ENCODE measurements at regions not wholly inside any gene's neighbourhood (a gene's known extent, or its start where the extent isn't known, plus 50 kb on each side); places are given as distances from the start of the nearest gene placed in this dataset.

DNA sequence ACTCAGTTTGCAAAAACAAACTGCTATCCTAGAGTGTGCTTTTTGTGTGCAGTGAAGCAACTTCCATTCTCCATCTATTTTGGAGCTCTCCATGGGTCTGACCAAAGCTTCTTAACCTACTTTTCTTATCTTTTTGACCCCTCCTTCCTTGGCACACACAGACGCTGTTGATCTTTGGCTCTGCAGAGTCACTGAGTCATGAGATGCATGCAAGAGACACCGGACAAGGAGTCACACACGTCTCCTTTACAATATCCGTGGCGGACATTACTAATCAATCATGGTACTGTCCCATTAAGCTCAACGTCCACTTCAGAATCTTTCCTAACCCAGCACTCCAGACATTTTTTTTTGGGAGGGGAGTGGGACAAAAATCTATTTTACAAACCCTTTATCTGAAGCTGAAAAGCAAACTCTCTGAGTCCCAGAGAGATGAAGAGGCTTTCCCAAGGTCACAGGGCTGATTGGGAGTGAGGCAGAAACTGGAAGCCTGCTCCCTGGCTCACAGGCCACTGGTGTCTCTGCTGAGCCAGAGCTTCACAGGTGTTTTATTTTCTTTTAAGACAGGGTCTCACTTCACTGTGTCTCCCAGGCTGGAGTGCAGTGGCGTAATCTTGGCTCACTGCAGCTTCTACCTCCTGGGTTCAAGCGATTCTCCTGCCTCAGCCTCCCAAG, 165.8 kb upstream of the SYT13 start:
- H3K27ac ChIP-seq (ENCODE audit: low read length) = no peak overlapping the region
- H3K4me1 ChIP-seq (ENCODE audit: insufficient read depth, low read length) = no peaks in the 10 kb centered on the region
- H3K79me2 ChIP-seq (ENCODE audit: insufficient read depth, low read length) = no peaks in the 10 kb centered on the region
- H3K9ac ChIP-seq (ENCODE audit: low read depth, low read length) = no peak overlapping the region
- ATAC-seq (ENCODE audit: insufficient read depth, low read depth) (no peak), DNase-seq (no peak)
- no peak overlapping the region for H3K4me3 ChIP-seq (ENCODE audit: low read depth in 1 of 2, low read length in 2 of 2)
- H3K4me2 ChIP-seq (ENCODE audit: insufficient read depth, low read length) = no peak overlapping the region
- H3K36me3 ChIP-seq (ENCODE audit: insufficient read depth, low read length) = no peaks in the 10 kb centered on the region
- H3K9me3 ChIP-seq (ENCODE audit: insufficient read depth, low read length, severe bottlenecking) = no peaks in the 10 kb centered on the region
- no peak overlapping the region for H2AFZ ChIP-seq (ENCODE audit: low read depth, low read length)
- no peak for TF ChIP-seq EZH2 (IDR thresholded peaks at IDR 0.05; ENCODE audit: borderline replicate concordance, low read depth, low read length, severe bottlenecking)
- H4K20me1 ChIP-seq (ENCODE audit: insufficient read depth, low read length) = no peaks in the 10 kb centered on the region
- peaks cover 3% of the 10 kb centered on the region for H3K27me3 ChIP-seq (ENCODE audit: insufficient read depth, low read length, poor library complexity)

DNA sequence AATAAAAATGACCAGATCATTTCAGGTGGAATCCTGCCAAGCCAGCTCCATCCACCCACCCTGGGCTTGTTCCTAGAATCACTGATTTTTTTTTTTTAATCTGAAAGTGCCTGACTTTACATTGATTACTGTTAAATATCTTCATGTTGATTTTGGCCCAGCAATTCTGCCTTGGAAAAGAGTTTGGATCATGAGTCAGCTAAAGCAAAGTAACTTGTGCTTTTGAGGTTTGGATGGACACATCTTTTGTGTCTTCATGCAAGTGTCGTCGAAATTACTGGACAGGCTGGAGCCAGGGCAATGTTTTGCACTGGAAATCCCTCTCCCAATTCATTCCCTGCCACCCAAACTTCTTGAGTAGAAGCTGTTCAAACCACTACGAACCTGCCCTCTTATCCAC, 164.0 kb upstream of the SYT13 start:
- TF ChIP-seq, protein P1, sequence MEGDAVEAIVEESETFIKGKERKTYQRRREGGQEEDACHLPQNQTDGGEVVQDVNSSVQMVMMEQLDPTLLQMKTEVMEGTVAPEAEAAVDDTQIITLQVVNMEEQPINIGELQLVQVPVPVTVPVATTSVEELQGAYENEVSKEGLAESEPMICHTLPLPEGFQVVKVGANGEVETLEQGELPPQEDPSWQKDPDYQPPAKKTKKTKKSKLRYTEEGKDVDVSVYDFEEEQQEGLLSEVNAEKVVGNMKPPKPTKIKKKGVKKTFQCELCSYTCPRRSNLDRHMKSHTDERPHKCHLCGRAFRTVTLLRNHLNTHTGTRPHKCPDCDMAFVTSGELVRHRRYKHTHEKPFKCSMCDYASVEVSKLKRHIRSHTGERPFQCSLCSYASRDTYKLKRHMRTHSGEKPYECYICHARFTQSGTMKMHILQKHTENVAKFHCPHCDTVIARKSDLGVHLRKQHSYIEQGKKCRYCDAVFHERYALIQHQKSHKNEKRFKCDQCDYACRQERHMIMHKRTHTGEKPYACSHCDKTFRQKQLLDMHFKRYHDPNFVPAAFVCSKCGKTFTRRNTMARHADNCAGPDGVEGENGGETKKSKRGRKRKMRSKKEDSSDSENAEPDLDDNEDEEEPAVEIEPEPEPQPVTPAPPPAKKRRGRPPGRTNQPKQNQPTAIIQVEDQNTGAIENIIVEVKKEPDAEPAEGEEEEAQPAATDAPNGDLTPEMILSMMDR (IDR thresholded peaks at IDR 0.05; ENCODE audit: borderline replicate concordance, extremely low read depth, low read length, poor library complexity, severe bottlenecking) = no peak
- TF ChIP-seq EZH2 (IDR thresholded peaks at IDR 0.05; ENCODE audit: borderline replicate concordance, low read depth, low read length, severe bottlenecking) = no peak
- Histone ChIP-seq H3K9ac (ENCODE audit: low read depth, low read length) (no peak overlapping the region), H4K20me1 (ENCODE audit: insufficient read depth, low read length) (no peaks in the 10 kb centered on the region), H3K36me3 (ENCODE audit: insufficient read depth, low read length) (no peaks in the 10 kb centered on the region), H3K4me1 (ENCODE audit: insufficient read depth, low read length) (no peaks in the 10 kb centered on the region), H3K9me3 (ENCODE audit: insufficient read depth, low read length, severe bottlenecking) (no peaks in the 10 kb centered on the region), H3K4me2 (ENCODE audit: insufficient read depth, low read length) (no peak overlapping the region), H3K27ac (ENCODE audit: low read length) (no peak overlapping the region), H3K27me3 (ENCODE audit: insufficient read depth, low read length, poor library complexity) (peaks cover 3% of the 10 kb centered on the region), H3K4me3 (ENCODE audit: low read depth in 1 of 2, low read length in 2 of 2) (no peak overlapping the region), H3K79me2 (ENCODE audit: insufficient read depth, low read length) (no peaks in the 10 kb centered on the region), H2AFZ (ENCODE audit: low read depth, low read length) (no peak overlapping the region)
- ATAC-seq (ENCODE audit: insufficient read depth, low read depth) (no peak), DNase-seq (no peak)

DNA sequence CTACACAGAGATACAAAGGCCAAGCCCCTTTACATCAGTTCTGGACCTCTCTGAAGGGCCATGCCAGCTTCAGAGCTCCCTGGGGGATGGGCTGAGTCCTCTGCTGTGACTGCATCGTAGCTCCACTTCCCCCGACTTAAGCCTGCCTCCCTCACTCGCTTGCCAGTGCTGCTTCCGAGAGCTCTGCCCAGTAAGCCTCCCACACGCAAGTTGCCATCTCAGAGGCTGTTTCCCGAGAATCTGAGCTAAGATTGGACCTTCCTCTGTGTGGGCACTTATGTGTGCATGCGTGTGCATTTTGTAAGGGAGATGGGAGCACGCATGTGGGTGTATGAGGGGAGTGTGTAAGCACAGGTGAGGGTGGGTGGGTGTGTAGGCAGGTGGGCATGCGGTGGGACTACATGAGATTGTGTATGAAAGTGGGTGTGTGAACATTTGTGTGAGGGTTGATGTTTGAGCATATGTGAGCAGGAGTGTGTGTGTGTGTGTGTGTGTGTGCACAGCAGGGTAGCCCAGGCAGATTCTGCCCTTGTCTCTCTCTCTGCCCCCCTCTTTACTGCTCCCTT, 163.0 kb upstream of the SYT13 start:
- H2AFZ ChIP-seq (ENCODE audit: low read depth, low read length) = no peak overlapping the region
- H3K4me2 ChIP-seq (ENCODE audit: insufficient read depth, low read length) = no peak overlapping the region
- H3K27ac ChIP-seq (ENCODE audit: low read length) = no peak overlapping the region
- ATAC-seq (ENCODE audit: insufficient read depth, low read depth) (no peak), DNase-seq (no peak)
- no peaks in the 10 kb centered on the region for H3K4me1 ChIP-seq (ENCODE audit: insufficient read depth, low read length)
- no peaks in the 10 kb centered on the region for H3K36me3 ChIP-seq (ENCODE audit: insufficient read depth, low read length)
- no peaks in the 10 kb centered on the region for H3K79me2 ChIP-seq (ENCODE audit: insufficient read depth, low read length)
- H3K4me3 ChIP-seq (ENCODE audit: low read depth in 1 of 2, low read length in 2 of 2) = no peak overlapping the region
- no peaks in the 10 kb centered on the region for H3K9me3 ChIP-seq (ENCODE audit: insufficient read depth, low read length, severe bottlenecking)
- no peaks in the 10 kb centered on the region for H4K20me1 ChIP-seq (ENCODE audit: insufficient read depth, low read length)
- H3K9ac ChIP-seq (ENCODE audit: low read depth, low read length) = no peak overlapping the region
- H3K27me3 ChIP-seq (ENCODE audit: insufficient read depth, low read length, poor library complexity) = peaks cover 3% of the 10 kb centered on the region
- TF ChIP-seq, protein P1 (IDR thresholded peaks at IDR 0.05; ENCODE audit: borderline replicate concordance, extremely low read depth, low read length, poor library complexity, severe bottlenecking) = no peak
- no peak for TF ChIP-seq EZH2 (IDR thresholded peaks at IDR 0.05; ENCODE audit: borderline replicate concordance, low read depth, low read length, severe bottlenecking)

DNA sequence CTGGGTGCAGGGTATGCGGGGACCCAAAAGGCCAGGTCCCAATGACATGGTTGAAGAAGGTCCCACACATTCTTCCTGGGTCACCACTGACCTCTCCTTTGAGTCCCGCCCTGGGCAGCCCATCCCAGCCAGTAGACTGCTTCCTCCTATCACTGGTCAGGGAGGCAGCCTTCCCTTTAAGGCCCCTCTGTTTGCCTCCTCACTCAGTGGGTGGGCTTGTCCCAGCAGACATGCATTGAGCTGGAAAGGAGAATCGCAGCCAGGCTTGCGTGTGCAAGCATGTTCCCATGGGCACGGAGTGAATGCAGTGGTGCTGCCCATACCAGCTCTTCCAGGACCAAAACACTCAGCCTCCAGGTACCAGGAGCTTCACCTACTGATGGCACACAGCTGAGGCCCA, 162.4 kb upstream of the SYT13 start:
- Histone ChIP-seq H3K27ac (ENCODE audit: low read length) (no peak overlapping the region), H4K20me1 (ENCODE audit: insufficient read depth, low read length) (no peaks in the 10 kb centered on the region), H3K4me3 (ENCODE audit: low read depth in 1 of 2, low read length in 2 of 2) (no peak overlapping the region), H3K9me3 (ENCODE audit: insufficient read depth, low read length, severe bottlenecking) (no peaks in the 10 kb centered on the region), H3K36me3 (ENCODE audit: insufficient read depth, low read length) (no peaks in the 10 kb centered on the region), H3K27me3 (ENCODE audit: insufficient read depth, low read length, poor library complexity) (peaks cover 3% of the 10 kb centered on the region), H3K9ac (ENCODE audit: low read depth, low read length) (no peak overlapping the region), H2AFZ (ENCODE audit: low read depth, low read length) (no peak overlapping the region), H3K79me2 (ENCODE audit: insufficient read depth, low read length) (no peaks in the 10 kb centered on the region), H3K4me2 (ENCODE audit: insufficient read depth, low read length) (no peak overlapping the region), H3K4me1 (ENCODE audit: insufficient read depth, low read length) (no peaks in the 10 kb centered on the region)
- TF ChIP-seq, protein P1 (IDR thresholded peaks at IDR 0.05; ENCODE audit: borderline replicate concordance, extremely low read depth, low read length, poor library complexity, severe bottlenecking) = no peak
- ATAC-seq (ENCODE audit: insufficient read depth, low read depth) = no peak
- no peak for DNase-seq

Data from DND-41 (cell line).